ENCODE measurements at regions not wholly inside any gene's neighbourhood (a gene's known extent, or its start where the extent isn't known, plus 50 kb on each side); places are given as distances from the start of the nearest gene placed in this dataset.

DNA sequence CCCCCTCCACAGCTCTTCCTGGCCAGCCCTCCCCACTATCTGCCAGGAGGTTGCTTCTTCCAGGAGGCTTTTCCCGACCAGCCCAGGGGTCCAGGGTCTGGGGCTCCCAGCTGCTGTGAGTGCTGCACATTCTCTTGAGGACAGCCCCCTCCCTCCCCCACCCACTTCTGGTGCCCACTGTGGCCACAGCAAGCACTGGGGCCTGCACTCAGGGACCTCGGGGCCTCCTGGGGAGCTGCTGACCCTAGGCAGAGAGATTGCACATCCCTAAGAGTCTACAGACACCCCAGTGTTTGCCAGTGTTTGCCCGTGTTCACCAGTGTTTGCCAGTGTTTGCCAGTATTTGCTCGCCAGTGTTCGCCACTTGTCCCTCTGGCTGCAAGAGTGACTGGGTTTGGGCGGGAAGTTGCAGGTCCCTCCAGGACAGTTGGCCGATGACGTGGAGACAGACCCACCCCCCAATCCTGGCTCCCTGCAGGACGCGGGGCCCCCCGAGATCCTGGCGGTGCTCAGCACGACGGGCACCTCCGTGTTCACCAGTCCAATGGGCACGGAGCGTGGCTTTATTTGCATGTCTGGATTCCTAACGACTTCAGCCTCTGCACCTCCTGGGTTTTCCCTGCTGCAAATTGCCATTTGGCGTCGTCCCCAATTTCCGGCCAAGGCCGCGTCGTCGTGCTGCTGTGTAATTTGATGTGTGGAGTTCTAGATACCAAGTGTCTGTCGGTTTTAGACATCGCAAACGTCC, 87.5 kb upstream of the NKX1-1 start:
- no peaks in the 10 kb centered on the region for H3K9me3 Mint-ChIP-seq
- no peaks in the 10 kb centered on the region for H3K36me3 Mint-ChIP-seq (ENCODE audit: low read depth)
- peaks cover 40% of the 10 kb centered on the region for H3K27me3 Mint-ChIP-seq (ENCODE audit: low read depth)
- no peaks in the 10 kb centered on the region for H3K4me1 Mint-ChIP-seq
- H3K27ac Mint-ChIP-seq, result no peak overlapping the region
- H3K4me3 Mint-ChIP-seq, result no peak overlapping the region
- TF ChIP-seq, protein P1, sequence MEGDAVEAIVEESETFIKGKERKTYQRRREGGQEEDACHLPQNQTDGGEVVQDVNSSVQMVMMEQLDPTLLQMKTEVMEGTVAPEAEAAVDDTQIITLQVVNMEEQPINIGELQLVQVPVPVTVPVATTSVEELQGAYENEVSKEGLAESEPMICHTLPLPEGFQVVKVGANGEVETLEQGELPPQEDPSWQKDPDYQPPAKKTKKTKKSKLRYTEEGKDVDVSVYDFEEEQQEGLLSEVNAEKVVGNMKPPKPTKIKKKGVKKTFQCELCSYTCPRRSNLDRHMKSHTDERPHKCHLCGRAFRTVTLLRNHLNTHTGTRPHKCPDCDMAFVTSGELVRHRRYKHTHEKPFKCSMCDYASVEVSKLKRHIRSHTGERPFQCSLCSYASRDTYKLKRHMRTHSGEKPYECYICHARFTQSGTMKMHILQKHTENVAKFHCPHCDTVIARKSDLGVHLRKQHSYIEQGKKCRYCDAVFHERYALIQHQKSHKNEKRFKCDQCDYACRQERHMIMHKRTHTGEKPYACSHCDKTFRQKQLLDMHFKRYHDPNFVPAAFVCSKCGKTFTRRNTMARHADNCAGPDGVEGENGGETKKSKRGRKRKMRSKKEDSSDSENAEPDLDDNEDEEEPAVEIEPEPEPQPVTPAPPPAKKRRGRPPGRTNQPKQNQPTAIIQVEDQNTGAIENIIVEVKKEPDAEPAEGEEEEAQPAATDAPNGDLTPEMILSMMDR (IDR thresholded peaks at IDR 0.05; ENCODE audit: unreplicated experiment in 3 of 3), result no peak

DNA sequence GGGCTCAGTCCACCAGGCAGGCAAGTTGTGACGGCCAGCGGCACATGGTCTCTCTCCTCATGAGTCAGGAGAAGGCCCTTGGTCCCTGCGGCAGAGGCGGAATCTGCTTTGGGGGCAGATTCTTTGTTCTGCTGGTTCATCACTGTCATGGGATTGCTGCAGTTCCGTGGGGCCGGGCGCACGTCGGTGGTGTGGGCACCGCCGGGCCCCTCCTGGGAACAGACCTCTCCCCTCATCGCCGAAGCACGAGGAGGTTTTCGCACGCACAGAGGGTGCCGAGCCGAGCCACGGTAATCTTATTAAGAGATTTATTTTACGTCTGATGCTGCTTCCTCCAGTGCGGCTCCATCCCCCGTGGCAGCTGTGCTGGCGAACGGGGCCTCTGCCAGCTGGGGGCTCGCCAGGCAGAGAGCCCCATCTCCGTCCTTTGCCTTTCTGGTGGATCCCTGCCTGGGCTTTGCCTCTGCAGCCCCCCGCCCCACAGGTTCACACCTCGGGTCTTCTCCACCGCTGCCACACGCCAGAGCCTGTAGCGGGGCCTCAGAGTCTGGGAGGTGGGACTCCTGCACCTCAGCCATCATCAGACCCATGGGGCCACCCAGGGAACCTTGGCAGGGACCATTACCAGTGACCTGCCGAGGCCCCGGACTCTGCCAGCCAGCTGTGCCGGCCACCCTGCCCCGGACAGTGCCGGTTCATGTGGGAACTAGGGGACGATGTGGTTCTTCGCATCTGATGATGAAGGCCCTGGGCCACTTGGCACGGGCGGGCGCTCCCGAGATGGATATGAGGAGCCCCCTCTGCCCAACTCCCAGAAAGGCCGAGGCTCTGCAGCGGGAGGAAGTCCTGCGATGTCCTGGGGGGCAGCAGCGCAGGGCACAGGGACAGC, 86.7 kb upstream of the NKX1-1 start:
- Mint-ChIP-seq H3K9me3 (no peaks in the 10 kb centered on the region), H3K4me1 (no peaks in the 10 kb centered on the region)

DNA sequence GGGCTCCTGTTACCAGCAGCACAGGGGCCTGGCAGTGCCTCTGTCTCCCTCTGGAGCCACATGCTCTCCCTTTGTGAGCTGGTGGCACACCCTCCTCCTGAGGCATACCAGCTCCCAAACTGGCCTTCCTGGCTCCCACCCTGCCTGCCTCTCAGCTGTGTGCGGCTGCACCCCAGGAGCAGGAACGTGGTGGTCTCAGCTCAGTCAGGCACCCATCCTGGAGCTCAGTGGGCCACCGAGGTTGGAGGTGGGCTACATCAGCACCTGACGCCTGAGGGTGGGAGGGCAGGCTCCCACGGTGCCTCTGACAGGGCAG, 85.9 kb upstream of the NKX1-1 start:
- peaks cover 50% of the 10 kb centered on the region for H3K27me3 Mint-ChIP-seq (ENCODE audit: low read depth)
- H3K4me3 Mint-ChIP-seq, result no peak overlapping the region
- no peak overlapping the region for H3K27ac Mint-ChIP-seq
- peaks cover 6% of the 10 kb centered on the region for H3K36me3 Mint-ChIP-seq (ENCODE audit: low read depth)
- peaks cover 7% of the 10 kb centered on the region for H3K9me3 Mint-ChIP-seq
- H3K4me1 Mint-ChIP-seq, result no peaks in the 10 kb centered on the region
- TF ChIP-seq, protein P1 (IDR thresholded peaks at IDR 0.05; ENCODE audit: unreplicated experiment in 3 of 3), result no peak

More for the DNA sequence above, 86.7 kb upstream of the NKX1-1 start:
- H3K36me3 Mint-ChIP-seq (ENCODE audit: low read depth), result no peaks in the 10 kb centered on the region
- no peak overlapping the region for H3K4me3 Mint-ChIP-seq
- no peak overlapping the region for H3K27ac Mint-ChIP-seq
- peaks cover 42% of the 10 kb centered on the region for H3K27me3 Mint-ChIP-seq (ENCODE audit: low read depth)
- TF ChIP-seq, protein P1 (IDR thresholded peaks at IDR 0.05; ENCODE audit: unreplicated experiment in 3 of 3), result no peak

DNA sequence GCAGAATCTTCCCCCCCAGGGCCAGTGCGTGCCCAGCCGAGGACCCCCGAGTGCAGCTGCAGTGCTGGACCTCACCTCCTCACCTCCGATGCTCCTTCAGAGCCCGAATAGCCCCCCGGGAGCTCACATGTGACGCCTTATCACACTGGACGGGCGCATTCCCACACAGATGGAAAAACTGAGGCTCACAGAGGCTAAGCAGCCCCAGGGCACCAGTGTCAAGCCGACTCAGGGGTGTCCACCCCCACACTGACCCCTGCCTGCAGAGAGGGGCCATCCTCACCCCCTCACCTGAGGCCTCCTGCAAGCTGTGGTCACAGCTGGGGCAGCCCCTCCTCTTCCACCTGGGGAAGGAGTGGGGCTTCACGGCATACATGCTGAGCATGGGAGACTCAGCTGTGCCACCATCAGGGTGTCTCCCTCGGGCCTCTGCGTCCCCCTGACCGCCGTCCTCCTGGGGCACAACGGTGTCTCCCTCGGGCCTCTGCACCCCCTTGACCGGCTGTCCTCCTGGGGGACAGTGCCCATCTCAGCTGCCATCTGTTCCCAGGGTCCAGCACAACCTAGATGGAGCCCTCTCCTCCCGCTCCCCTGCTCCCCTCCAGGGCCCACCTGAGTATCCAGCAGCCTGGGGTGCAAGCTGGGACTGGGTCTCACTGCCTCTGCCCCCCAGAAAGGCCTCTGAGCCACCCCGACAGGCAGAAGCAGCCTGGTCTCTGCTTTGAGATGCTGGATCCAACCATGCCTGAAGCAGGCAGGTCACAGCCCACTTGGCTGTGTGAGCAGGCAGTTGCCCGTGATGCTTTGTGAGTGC, 85.3 kb upstream of the NKX1-1 start:
- Mint-ChIP-seq H3K4me1 (no peaks in the 10 kb centered on the region), H3K36me3 (ENCODE audit: low read depth) (peaks cover 8% of the 10 kb centered on the region), H3K27me3 (ENCODE audit: low read depth) (peaks cover 53% of the 10 kb centered on the region), H3K4me3 (no peak overlapping the region), H3K9me3 (peaks cover 10% of the 10 kb centered on the region), H3K27ac (no peak overlapping the region)
- TF ChIP-seq, protein P1 (IDR thresholded peaks at IDR 0.05; ENCODE audit: unreplicated experiment in 3 of 3), result no peak

GRCh38 chr4:1490654-1491327, 84.5 kb upstream of the NKX1-1 start:
- H3K9me3 Mint-ChIP-seq, result peaks cover 17% of the 10 kb centered on the region
- no peak overlapping the region for H3K4me3 Mint-ChIP-seq
- H3K27ac Mint-ChIP-seq, result no peak overlapping the region
- no peaks in the 10 kb centered on the region for H3K4me1 Mint-ChIP-seq
- TF ChIP-seq, protein P1 (IDR thresholded peaks at IDR 0.05; ENCODE audit: unreplicated experiment in 3 of 3), result no peak
- H3K36me3 Mint-ChIP-seq (ENCODE audit: low read depth), result peaks cover 13% of the 10 kb centered on the region
- H3K27me3 Mint-ChIP-seq (ENCODE audit: low read depth), result peaks cover 59% of the 10 kb centered on the region

Measured in nephron (organoid).